ENCODE measurements at regions not wholly inside any gene's neighbourhood (a gene's known extent, or its start where the extent isn't known, plus 50 kb on each side); places are given as distances from the start of the nearest gene placed in this dataset.

DNA sequence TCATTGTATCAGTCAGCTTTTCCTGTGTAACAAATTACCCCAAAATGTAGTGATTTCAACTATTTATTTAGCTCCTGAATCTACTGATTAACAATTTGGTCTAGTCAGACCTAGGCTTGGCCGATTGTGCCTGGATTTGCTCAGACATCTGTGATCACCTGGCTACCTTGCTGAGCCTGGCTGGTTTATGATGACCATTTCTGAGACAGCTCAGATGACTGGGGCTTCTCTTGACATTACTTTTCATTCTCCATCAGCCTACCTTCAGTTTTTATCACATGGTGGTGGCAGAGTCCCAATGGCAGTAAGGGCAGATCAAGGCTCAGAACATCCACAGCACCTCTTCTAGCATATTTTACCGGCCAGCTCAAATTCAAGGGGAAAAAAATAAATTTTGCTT is 286.3 kb downstream of the BTG1 start:
- TF ChIP-seq, protein P1, sequence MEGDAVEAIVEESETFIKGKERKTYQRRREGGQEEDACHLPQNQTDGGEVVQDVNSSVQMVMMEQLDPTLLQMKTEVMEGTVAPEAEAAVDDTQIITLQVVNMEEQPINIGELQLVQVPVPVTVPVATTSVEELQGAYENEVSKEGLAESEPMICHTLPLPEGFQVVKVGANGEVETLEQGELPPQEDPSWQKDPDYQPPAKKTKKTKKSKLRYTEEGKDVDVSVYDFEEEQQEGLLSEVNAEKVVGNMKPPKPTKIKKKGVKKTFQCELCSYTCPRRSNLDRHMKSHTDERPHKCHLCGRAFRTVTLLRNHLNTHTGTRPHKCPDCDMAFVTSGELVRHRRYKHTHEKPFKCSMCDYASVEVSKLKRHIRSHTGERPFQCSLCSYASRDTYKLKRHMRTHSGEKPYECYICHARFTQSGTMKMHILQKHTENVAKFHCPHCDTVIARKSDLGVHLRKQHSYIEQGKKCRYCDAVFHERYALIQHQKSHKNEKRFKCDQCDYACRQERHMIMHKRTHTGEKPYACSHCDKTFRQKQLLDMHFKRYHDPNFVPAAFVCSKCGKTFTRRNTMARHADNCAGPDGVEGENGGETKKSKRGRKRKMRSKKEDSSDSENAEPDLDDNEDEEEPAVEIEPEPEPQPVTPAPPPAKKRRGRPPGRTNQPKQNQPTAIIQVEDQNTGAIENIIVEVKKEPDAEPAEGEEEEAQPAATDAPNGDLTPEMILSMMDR (IDR thresholded peaks at IDR 0.05) = no peak
- no peak for TF ChIP-seq EP300 (IDR thresholded peaks at IDR 0.05)
- no peak for TF ChIP-seq POLR2A (IDR thresholded peaks at IDR 0.05)
- TF ChIP-seq POLR2AphosphoS5 (IDR thresholded peaks at IDR 0.05) = no peak

Measured in sigmoid colon (tissue), 4 donors.